T-helper 1 cell treated with Interleukin-12 subunit alpha and Interleukin-12 subunit beta and Interleukin-4 antibody, amounts not matched to agents 30 ng/mL and 1 ng/mL, for 36 hours (primary cell): ENCODE measurements at regions not wholly inside any gene's neighbourhood (a gene's known extent, or its start where the extent isn't known, plus 50 kb on each side); places are given as distances from the start of the nearest gene placed in this dataset.
"Not testable (repeated sequence)": the region's sequence is repeated elsewhere in the genome, so short reads cannot be mapped to it uniquely, and the experiment has no call there.

Source experiments
- intact Hi-C: fragments of 100-400 bp; cut with micrococcal nuclease; formaldehyde crosslinking; loops from one replicate; pipeline ENCODE4 v1.15.1; 2024

GRCh38 chr9:33734941-33735835 lies 60.2 kb upstream of the PRSS3 start:
- intact Hi-C loops: not testable (repeated sequence)

DNA sequence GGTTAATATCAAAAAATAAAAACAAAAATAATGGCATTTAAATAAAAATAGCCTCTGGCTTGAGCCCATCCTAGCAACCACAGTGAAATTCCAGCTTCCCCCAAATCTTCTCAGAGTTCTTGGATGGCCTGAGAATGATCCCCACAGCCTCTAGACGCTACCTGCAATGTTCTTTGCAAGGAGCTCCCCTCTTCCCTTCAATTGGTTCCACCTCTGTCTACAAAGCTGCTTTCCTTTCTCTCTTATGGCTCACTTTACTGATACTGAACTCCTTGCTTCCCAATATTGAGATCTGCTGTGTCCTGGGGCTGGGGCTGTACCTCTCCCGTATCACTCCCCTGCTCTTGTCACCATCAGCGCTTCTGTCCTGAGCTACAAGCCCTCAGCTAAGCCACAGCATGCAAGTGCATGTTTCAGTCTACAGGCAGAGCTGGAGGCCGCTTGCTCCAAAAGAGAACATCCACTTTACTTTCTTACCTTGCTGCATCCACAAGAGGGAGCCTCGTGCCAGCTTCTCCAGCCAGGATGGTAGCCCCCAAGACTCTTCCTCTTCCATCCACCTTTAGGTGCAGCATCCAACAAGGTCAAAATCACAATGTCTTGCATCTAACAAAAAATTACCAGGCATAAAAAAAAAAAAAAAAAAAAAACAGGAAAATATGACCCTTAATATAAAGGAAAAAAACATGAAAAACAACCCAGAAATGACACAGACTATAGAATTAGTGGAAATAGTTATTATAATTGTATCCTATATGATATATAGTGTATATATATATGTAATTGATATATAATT lies 57.4 kb upstream of the PRSS3 start:
- intact Hi-C loops: loop anchor here (1.0 kb wide), 1 partner anchor 40 kb away; no protein-coding TSS in a partner anchor

- intact Hi-C loops: no loop called here
These were observed 56.0 kb upstream of the PRSS3 start for GRCh38 chr9:33739398-33739797.

DNA sequence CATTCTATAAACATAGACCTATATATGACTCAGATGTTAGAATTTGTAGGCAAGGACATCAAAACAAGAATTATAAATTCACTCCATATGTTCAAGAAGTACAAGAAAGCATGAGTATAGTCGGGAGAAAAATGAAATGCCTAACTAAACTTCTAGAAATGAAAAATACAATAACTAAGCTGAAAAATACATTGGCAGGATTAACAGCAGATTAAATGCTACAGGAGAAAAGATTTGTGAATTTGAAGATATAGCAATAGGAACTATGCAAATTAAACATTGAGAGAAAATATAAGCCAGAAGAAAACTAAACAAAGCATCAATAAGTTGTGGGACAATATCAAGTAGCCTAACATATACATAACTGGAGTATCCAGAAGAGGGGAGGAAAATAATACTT lies 55.3 kb upstream of the PRSS3 start:
- intact Hi-C loops: no loop called here

DNA sequence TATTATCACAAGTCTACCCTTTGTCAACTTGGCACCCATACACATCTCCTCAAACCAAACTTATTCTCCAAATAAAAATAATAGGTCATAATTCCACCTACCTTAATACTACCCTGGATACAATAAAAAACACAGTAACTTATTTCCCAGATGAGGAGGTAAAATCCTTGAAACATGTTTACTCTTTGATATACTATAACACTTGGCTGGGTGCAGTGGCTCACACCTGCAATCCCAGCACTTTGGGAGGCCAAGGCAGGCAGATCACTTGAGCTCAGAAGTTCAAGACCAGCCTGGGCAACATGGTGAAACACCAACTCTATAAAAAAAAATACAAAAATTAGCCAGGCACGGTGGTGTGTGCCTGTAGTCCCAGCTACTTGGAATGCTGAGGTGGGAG lies 54.4 kb upstream of the PRSS3 start:
- intact Hi-C loops: not testable (repeated sequence)

DNA sequence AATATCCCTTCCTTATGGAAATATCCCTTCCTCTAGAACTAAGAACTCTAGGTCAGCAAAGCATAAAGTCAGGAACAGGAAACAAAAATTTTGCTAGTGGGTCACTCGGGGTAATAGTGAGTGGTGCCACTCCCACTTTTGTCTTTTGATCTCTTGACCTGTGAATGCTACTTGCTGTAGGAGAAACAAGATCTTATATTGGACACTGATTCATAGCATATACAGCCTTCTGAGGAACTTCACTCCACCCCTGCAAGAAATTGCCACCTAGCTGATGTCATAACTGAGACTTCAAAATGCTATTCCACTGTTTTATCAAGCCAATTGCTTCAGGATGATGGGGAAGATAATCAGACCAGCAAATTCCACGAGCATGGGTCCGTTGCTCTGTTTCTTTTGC lies 53.3 kb upstream of the PRSS3 start:
- intact Hi-C loops: no loop called here

DNA sequence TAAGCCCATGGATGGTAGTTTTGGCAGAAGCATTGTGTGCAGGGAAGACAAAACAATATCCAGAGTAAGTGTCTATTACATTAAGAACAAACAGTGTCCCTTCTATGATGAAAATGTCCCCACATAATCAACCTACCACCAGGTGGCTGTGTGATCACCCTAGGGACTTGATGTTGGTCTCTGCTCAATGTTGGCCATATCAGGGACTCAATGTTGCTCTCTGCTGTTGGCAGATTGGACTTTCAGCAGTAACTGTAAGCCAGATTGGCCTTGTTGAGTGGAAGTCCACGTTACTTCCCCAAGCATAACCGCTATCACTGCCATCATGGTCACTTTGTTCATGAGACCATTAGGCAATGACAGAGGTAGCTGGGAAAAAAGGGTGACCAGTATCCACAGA lies 52.8 kb upstream of the PRSS3 start:
- intact Hi-C loops: no loop called here
